ENCODE measurements at regions not wholly inside any gene's neighbourhood (a gene's known extent, or its start where the extent isn't known, plus 50 kb on each side); places are given as distances from the start of the nearest gene placed in this dataset.

GRCh38 chr3:18075799-18076198 is 333.4 kb upstream of the TBC1D5 start:
- no peak for DNase-seq

- no peak for DNase-seq
Measured at GRCh38 chr3:18071833-18072232, 329.4 kb upstream of the TBC1D5 start.

GRCh38 chr3:18070944-18071343 is 328.5 kb upstream of the TBC1D5 start:
- DNase-seq: no peak

GRCh38 chr3:18070231-18070630 is 327.8 kb upstream of the TBC1D5 start:
- no peak for DNase-seq

GRCh38 chr3:18069568-18069967 is 327.1 kb upstream of the TBC1D5 start:
- no peak for DNase-seq

- DNase-seq: no peak
Measured at GRCh38 chr3:18066899-18067582, 324.6 kb upstream of the TBC1D5 start.

GRCh38 chr3:18064586-18064985 is 322.2 kb upstream of the TBC1D5 start:
- DNase-seq: no peak

- DNase-seq: no peak
Measured at GRCh38 chr3:18062657-18063025, 320.2 kb upstream of the TBC1D5 start.

- DNase-seq: no peak
Measured at GRCh38 chr3:18061737-18062656, 319.6 kb upstream of the TBC1D5 start.

GRCh38 chr3:18058666-18059065 is 316.2 kb upstream of the TBC1D5 start:
- DNase-seq: no peak

- DNase-seq: no peak
Measured at GRCh38 chr3:18057471-18058091, 315.1 kb upstream of the TBC1D5 start.

GRCh38 chr3:18054625-18055024 is 312.2 kb upstream of the TBC1D5 start:
- DNase-seq: no peak

- no peak for DNase-seq
Measured at GRCh38 chr3:18051306-18051705, 308.9 kb upstream of the TBC1D5 start.

- DNase-seq: no peak
Measured at GRCh38 chr3:18049096-18049495, 306.7 kb upstream of the TBC1D5 start.

- DNase-seq: no peak
Measured at GRCh38 chr3:18047052-18047451, 304.6 kb upstream of the TBC1D5 start.

GRCh38 chr3:18046131-18046915 is 303.9 kb upstream of the TBC1D5 start:
- no peak for DNase-seq

GRCh38 chr3:18044971-18045880 is 302.8 kb upstream of the TBC1D5 start:
- no peak for DNase-seq

GRCh38 chr3:18044191-18044590 is 301.8 kb upstream of the TBC1D5 start:
- DNase-seq: no peak

- no peak for DNase-seq
Measured at GRCh38 chr3:18036450-18036815, 294.0 kb upstream of the TBC1D5 start.

- no peak for DNase-seq
Measured at GRCh38 chr3:18035641-18036449, 293.4 kb upstream of the TBC1D5 start.

GRCh38 chr3:18033581-18034108 is 291.2 kb upstream of the TBC1D5 start:
- no peak for DNase-seq
